ENCODE measurements at regions not wholly inside any gene's neighbourhood (a gene's known extent, or its start where the extent isn't known, plus 50 kb on each side); places are given as distances from the start of the nearest gene placed in this dataset.
A peak's percentile ranks its signal among the peaks of the same experiment; 100 is the strongest.

- Histone ChIP-seq H3K9me3 (ENCODE audit: control insufficient read depth, low read length) (peaks cover 17% of the 10 kb centered on the region), H2AK5ac (ENCODE audit: low read length, severe bottlenecking) (peak overlapping the region; percentile 34), H3K4ac (ENCODE audit: low read depth in 1 of 2, low read length in 2 of 2) (peak overlapping the region; percentile 69 to 72), H2AFZ (ENCODE audit: low read depth, low read length) (no peak overlapping the region), H3K4me2 (ENCODE audit: low read length, poor library complexity, severe bottlenecking) (peak overlapping the region; percentile 61), H3K27me3 (ENCODE audit: control insufficient read depth in 1 of 2, insufficient read depth in 1 of 2, low read length in 2 of 2) (no peaks in the 10 kb centered on the region), H4K91ac (ENCODE audit: low read length) (peak overlapping the region; percentile 81), H4K8ac (ENCODE audit: low read length) (peak overlapping the region; percentile 49), H3K79me1 (replicated peaks; ENCODE audit: low read length, poor library complexity, severe bottlenecking) (peaks cover 11% of the 10 kb centered on the region), H3K18ac (ENCODE audit: low read depth in 1 of 2, low read length in 2 of 2) (peak overlapping the region; percentile 61 to 96), H3K4me3 (ENCODE audit: insufficient read depth in 1 of 2, low read depth in 1 of 2, low read length in 2 of 2) (peak overlapping the region in 1 of 2 experiments; percentile 76), H3K9ac (ENCODE audit: low read length) (peak overlapping the region; percentile 87), H2BK15ac (ENCODE audit: low read depth, poor library complexity, severe bottlenecking) (peak overlapping the region; percentile 53), H2BK12ac (ENCODE audit: low read length in 2 of 2) (peak overlapping the region; percentile 59 to 72), H2BK5ac (ENCODE audit: low read depth, low read length, poor library complexity, severe bottlenecking) (peak overlapping the region; percentile 83), H3K27ac (ENCODE audit: low read length, poor library complexity, severe bottlenecking) (peak overlapping the region; percentile 89), H3K4me1 (ENCODE audit: control insufficient read depth, insufficient read depth, low read depth, low read length) (peaks cover 19% of the 10 kb centered on the region), H3K14ac (ENCODE audit: low read length in 2 of 2) (peak overlapping the region in 1 of 2 experiments; percentile 95), H3K36me3 (ENCODE audit: control insufficient read depth in 1 of 2, insufficient read depth in 2 of 2, low read depth in 1 of 2, low read length in 2 of 2) (peaks cover 9 to 32% of the 10 kb centered on the region in 2 experiments), H2BK120ac (ENCODE audit: low read depth, low read length) (peak overlapping the region; percentile 74), H3K23ac (ENCODE audit: low read length in 2 of 2) (no peak overlapping the region)
- WGBS, result 57% methylated on average over 20 of the region's 21 CpGs
- DNase-seq, result peak; percentile 79
Observed at GRCh38 chr20:19889011-19889953, 127.9 kb upstream of the NAA20 start.

- H2BK5ac ChIP-seq (ENCODE audit: low read depth, low read length, poor library complexity, severe bottlenecking), result no peak overlapping the region
- peak overlapping the region; percentile 87 for H3K9ac ChIP-seq (ENCODE audit: low read length)
- H3K4ac ChIP-seq (ENCODE audit: low read depth in 1 of 2, low read length in 2 of 2), result no peak overlapping the region
- H3K4me2 ChIP-seq (ENCODE audit: low read length, poor library complexity, severe bottlenecking), result no peak overlapping the region
- peaks cover 17% of the 10 kb centered on the region for H3K9me3 ChIP-seq (ENCODE audit: control insufficient read depth, low read length)
- no peak for DNase-seq
- H3K14ac ChIP-seq (ENCODE audit: low read length in 2 of 2), result no peak overlapping the region
- H3K27me3 ChIP-seq (ENCODE audit: control insufficient read depth in 1 of 2, insufficient read depth in 1 of 2, low read length in 2 of 2), result no peaks in the 10 kb centered on the region
- H3K23ac ChIP-seq (ENCODE audit: low read length in 2 of 2), result no peak overlapping the region
- no peak overlapping the region for H4K91ac ChIP-seq (ENCODE audit: low read length)
- 90% methylated on average over 2 of the region's 4 CpGs for WGBS
- H2BK120ac ChIP-seq (ENCODE audit: low read depth, low read length), result no peak overlapping the region
- peak overlapping the region; percentile 23 for H3K27ac ChIP-seq (ENCODE audit: low read length, poor library complexity, severe bottlenecking)
- peaks cover 17% of the 10 kb centered on the region for H3K4me1 ChIP-seq (ENCODE audit: control insufficient read depth, insufficient read depth, low read depth, low read length)
- H4K8ac ChIP-seq (ENCODE audit: low read length), result no peak overlapping the region
- no peak overlapping the region for H2AFZ ChIP-seq (ENCODE audit: low read depth, low read length)
- H3K79me1 ChIP-seq (replicated peaks; ENCODE audit: low read length, poor library complexity, severe bottlenecking), result peaks cover 14% of the 10 kb centered on the region
- H2AK5ac ChIP-seq (ENCODE audit: low read length, severe bottlenecking), result no peak overlapping the region
- no peak overlapping the region for H2BK12ac ChIP-seq (ENCODE audit: low read length in 2 of 2)
- peaks cover 16 to 45% of the 10 kb centered on the region in 2 experiments for H3K36me3 ChIP-seq (ENCODE audit: control insufficient read depth in 1 of 2, insufficient read depth in 2 of 2, low read depth in 1 of 2, low read length in 2 of 2)
- H3K4me3 ChIP-seq (ENCODE audit: insufficient read depth in 1 of 2, low read depth in 1 of 2, low read length in 2 of 2), result peak overlapping the region in 1 of 2 experiments; percentile 76
- H3K18ac ChIP-seq (ENCODE audit: low read depth in 1 of 2, low read length in 2 of 2), result no peak overlapping the region
- H2BK15ac ChIP-seq (ENCODE audit: low read depth, poor library complexity, severe bottlenecking), result no peak overlapping the region
Observed at GRCh38 chr20:19890445-19891051, 126.6 kb upstream of the NAA20 start.

DNA sequence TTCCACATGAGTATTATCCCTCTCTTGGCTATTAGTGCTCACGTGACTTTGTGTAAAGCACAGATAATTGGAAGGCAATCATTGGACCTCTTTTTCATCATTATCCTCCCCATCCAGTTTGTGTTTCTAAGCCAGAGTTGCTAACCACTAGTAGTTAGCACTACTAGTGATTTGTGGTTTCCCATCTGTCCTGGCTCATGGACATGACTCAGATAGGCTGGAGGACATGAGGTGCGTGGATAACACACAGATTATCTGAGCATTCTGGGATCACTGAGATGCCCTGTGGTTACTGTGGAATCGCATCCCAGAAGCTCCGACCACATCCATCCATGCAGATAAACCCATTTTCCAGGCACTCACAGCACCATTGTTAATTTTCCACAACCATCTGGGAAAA lies 123.8 kb upstream of the NAA20 start:
- WGBS, result 88% methylated on average over 4 of the region's 4 CpGs
- H2BK120ac ChIP-seq (ENCODE audit: low read depth, low read length), result no peak overlapping the region
- no peaks in the 10 kb centered on the region for H3K27me3 ChIP-seq (ENCODE audit: control insufficient read depth in 1 of 2, insufficient read depth in 1 of 2, low read length in 2 of 2)
- H3K4ac ChIP-seq (ENCODE audit: low read depth in 1 of 2, low read length in 2 of 2), result no peak overlapping the region
- H2AK5ac ChIP-seq (ENCODE audit: low read length, severe bottlenecking), result no peak overlapping the region
- H3K9me3 ChIP-seq (ENCODE audit: control insufficient read depth, low read length), result peaks cover 24% of the 10 kb centered on the region
- H3K4me1 ChIP-seq (ENCODE audit: control insufficient read depth, insufficient read depth, low read depth, low read length), result peaks cover 5% of the 10 kb centered on the region
- no peak overlapping the region for H3K9ac ChIP-seq (ENCODE audit: low read length)
- H3K23ac ChIP-seq (ENCODE audit: low read length in 2 of 2), result no peak overlapping the region
- H3K79me1 ChIP-seq (replicated peaks; ENCODE audit: low read length, poor library complexity, severe bottlenecking), result peaks cover 19% of the 10 kb centered on the region
- no peak overlapping the region for H3K14ac ChIP-seq (ENCODE audit: low read length in 2 of 2)
- DNase-seq, result peak; percentile 38
- no peak overlapping the region for H2BK5ac ChIP-seq (ENCODE audit: low read depth, low read length, poor library complexity, severe bottlenecking)
- H3K4me2 ChIP-seq (ENCODE audit: low read length, poor library complexity, severe bottlenecking), result no peak overlapping the region
- H4K8ac ChIP-seq (ENCODE audit: low read length), result peak overlapping the region; percentile 56
- peak overlapping the region in 1 of 2 experiments; percentile 61 for H2BK12ac ChIP-seq (ENCODE audit: low read length in 2 of 2)
- peaks cover 27 to 70% of the 10 kb centered on the region in 2 experiments for H3K36me3 ChIP-seq (ENCODE audit: control insufficient read depth in 1 of 2, insufficient read depth in 2 of 2, low read depth in 1 of 2, low read length in 2 of 2)
- H4K91ac ChIP-seq (ENCODE audit: low read length), result no peak overlapping the region
- no peak overlapping the region for H3K18ac ChIP-seq (ENCODE audit: low read depth in 1 of 2, low read length in 2 of 2)
- no peak overlapping the region for H2BK15ac ChIP-seq (ENCODE audit: low read depth, poor library complexity, severe bottlenecking)
- H3K27ac ChIP-seq (ENCODE audit: low read length, poor library complexity, severe bottlenecking), result no peak overlapping the region
- H2AFZ ChIP-seq (ENCODE audit: low read depth, low read length), result no peak overlapping the region
- H3K4me3 ChIP-seq (ENCODE audit: insufficient read depth in 1 of 2, low read depth in 1 of 2, low read length in 2 of 2), result no peak overlapping the region

DNA sequence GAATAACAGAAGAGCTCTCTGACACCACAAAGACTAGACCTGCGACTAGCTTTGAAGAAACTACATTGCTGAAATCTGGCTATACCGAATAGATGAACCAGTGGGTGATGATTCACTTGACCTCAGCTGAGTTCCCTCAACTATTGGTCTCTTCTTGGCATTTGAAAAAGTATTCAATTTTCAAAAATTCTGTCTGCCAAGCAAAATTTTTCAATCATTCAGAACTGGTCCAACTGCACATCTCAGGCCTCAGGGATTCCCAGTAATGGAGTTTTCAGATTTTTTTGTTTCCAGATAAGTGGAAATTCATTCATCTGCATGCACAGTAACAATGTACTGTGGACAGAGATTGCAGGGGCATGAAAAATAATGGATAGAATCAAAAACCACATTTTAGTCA lies 121.4 kb upstream of the NAA20 start:
- Histone ChIP-seq H3K36me3 (ENCODE audit: control insufficient read depth in 1 of 2, insufficient read depth in 2 of 2, low read depth in 1 of 2, low read length in 2 of 2) (peaks cover 27 to 84% of the 10 kb centered on the region in 2 experiments), H2BK12ac (ENCODE audit: low read length in 2 of 2) (no peak overlapping the region), H3K18ac (ENCODE audit: low read depth in 1 of 2, low read length in 2 of 2) (no peak overlapping the region), H2AFZ (ENCODE audit: low read depth, low read length) (no peak overlapping the region), H3K4me1 (ENCODE audit: control insufficient read depth, insufficient read depth, low read depth, low read length) (no peaks in the 10 kb centered on the region), H3K14ac (ENCODE audit: low read length in 2 of 2) (no peak overlapping the region), H3K9me3 (ENCODE audit: control insufficient read depth, low read length) (peaks cover 38% of the 10 kb centered on the region), H3K27me3 (ENCODE audit: control insufficient read depth in 1 of 2, insufficient read depth in 1 of 2, low read length in 2 of 2) (no peaks in the 10 kb centered on the region), H4K8ac (ENCODE audit: low read length) (no peak overlapping the region), H3K27ac (ENCODE audit: low read length, poor library complexity, severe bottlenecking) (no peak overlapping the region), H3K23ac (ENCODE audit: low read length in 2 of 2) (no peak overlapping the region), H2AK5ac (ENCODE audit: low read length, severe bottlenecking) (no peak overlapping the region), H4K91ac (ENCODE audit: low read length) (no peak overlapping the region), H3K4me3 (ENCODE audit: insufficient read depth in 1 of 2, low read depth in 1 of 2, low read length in 2 of 2) (no peak overlapping the region), H2BK120ac (ENCODE audit: low read depth, low read length) (no peak overlapping the region), H3K4ac (ENCODE audit: low read depth in 1 of 2, low read length in 2 of 2) (no peak overlapping the region), H2BK15ac (ENCODE audit: low read depth, poor library complexity, severe bottlenecking) (no peak overlapping the region), H2BK5ac (ENCODE audit: low read depth, low read length, poor library complexity, severe bottlenecking) (no peak overlapping the region), H3K4me2 (ENCODE audit: low read length, poor library complexity, severe bottlenecking) (no peak overlapping the region), H3K9ac (ENCODE audit: low read length) (no peak overlapping the region), H3K79me1 (replicated peaks; ENCODE audit: low read length, poor library complexity, severe bottlenecking) (peaks cover 26% of the 10 kb centered on the region)
- DNase-seq, result no peak
- 93% methylated on average over 2 of the region's 2 CpGs for WGBS
